ENCODE measurements at regions not wholly inside any gene's neighbourhood (a gene's known extent, or its start where the extent isn't known, plus 50 kb on each side); places are given as distances from the start of the nearest gene placed in this dataset.

DNA sequence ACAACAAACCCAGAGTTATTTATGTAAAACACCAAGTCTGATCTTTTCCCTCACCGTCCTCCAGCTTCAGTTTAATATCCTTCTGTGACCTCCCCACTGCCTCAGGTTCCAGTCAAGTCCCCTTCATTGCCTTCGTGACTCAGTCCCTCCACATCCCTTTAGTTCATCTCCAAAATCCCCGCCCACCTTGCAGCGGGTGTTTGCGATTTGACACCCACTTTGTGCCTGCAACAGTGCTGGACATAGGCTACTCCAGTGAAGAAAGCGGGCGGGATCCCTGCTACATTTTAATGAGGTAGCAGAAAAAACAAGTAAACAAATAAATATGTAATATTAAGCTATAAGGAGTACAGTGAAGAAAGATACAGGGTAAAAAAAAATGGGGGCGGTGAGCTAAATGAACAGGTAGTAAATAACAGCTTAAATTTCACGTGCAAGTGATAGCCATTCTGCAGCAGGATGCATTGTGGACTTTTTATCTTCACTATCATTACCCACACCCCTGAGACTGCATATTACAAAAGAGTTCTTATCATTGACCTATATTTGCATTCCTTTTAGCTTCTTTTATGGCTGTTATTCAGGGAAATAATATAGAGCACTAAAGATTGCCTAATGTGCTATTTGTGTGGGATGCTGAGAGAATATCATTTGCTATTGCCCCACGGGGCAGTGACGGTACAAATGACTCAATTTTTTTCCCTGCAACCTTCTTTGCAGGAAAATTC lies 222.8 kb upstream of the NUDT4 start:
- DNase-seq (ENCODE audit: low spot score): no peak

DNA sequence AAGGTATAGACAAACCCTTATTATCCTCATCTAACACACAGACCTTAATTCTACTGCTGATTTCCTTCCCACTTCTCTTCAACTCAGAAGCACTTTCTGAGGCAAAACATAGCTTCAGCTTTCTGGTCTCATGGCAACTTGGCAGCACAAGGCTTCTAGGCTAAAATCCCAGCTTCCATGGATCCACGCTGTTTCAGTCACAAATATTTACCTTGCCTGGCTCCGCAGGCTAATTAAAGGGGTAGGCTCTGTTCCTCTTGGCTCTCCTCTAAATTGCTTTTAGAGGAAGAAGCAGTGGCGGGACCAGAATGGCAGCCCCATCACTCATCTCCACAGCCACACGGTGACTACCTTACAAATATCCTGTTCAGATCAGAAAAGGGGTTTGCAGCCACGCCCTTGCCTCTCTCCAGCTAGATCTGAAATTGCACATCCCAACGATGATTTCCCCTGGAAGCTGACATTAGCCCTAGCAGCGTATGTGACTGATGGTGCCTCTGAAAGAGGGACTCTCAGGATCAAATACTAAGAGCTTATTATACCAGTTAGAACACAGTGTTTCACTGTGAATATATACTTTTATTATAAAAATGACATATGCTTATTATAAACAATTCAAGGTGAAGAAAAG lies 221.5 kb upstream of the NUDT4 start:
- DNase-seq (ENCODE audit: low spot score): no peak

DNA sequence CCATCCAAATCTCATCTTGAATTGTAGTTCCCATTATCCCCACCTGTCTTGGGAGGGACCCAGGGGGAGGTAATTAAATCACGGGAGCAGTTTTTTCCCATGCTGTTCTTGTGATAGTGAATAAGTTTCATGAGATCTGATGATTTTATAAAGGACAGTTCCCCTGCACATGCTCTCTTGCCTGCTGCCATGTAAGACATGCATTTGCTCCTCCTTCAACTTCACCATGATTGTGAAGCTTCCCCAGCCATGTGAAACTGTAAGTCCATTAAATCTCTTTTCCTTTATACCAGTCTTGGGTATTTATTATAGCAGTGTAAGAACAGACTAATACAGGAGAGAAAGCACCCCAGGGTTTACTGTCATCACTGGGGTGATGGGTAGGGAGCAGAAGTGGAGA lies 220.4 kb upstream of the NUDT4 start:
- no peak for DNase-seq (ENCODE audit: low spot score)

DNA sequence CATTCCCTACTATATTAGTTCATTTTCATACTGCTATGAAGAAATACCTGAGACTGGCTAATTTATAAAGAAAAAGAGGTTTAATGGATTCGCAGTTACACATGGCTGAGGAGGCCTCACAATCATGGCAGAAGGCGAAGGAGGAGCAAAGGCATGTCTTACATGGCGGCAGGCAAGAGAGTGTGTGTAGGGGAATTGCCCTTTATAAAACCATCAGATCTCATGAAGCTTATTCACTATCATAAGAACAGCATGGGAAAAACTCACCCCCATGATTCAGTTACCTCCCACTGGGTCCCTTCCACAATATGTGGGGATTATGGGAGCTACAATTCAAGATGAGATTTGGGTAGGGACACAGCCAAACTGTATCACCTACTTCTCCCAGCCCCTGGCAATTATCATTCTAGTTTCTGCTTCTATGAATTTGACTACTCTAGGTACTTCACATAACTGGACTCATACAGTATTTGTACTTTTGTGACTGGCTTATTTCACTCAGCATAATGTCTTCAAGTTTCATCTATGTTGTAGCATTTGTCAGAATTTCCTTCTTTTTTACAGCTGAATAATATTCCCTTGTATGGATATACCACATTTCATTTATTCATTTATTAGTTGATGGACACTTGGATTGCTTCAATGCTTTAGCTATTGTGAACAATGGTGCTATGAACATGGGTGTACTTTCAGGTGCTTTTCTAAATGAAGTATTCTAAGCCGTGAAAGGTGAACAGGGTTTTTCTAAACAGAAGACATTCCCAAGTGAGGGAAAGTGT lies 219.5 kb upstream of the NUDT4 start:
- no peak for DNase-seq (ENCODE audit: low spot score)

DNA sequence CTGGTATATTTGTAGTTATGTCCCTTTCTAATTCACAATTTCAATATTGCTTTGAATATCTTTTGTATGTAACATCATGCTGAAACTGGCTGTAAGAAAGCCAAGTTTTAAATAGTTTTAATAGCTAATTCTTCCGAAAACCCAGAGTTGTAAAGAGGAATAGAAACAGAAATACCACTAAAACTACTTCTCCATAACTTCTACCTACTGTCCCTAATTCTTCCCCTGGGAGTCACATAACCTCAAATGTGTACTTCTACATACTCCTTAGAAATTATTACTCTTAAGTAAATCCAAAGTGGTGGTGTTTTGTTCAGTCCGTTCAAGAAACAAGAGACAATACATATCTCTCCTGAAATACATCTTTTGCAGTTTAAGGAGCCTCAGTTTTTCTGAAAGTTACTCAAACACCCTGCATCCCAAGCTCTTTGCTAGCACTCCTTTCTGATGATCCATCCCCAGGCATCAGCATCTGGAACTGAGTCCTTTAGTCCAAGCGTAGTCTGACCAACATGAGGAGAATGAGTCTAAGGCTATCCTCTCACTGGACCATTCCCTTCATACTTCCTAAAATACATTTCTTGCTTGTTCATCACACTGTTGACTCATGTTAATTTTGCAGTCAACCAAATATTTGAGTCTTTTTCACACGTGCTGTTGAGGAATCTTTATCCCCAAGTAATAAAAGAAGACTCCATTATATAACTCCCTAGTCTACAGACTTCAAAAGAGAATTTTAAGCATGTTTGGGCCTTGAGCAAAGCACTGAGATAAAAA lies 214.3 kb upstream of the NUDT4 start:
- DNase-seq (ENCODE audit: low spot score): no peak

DNA sequence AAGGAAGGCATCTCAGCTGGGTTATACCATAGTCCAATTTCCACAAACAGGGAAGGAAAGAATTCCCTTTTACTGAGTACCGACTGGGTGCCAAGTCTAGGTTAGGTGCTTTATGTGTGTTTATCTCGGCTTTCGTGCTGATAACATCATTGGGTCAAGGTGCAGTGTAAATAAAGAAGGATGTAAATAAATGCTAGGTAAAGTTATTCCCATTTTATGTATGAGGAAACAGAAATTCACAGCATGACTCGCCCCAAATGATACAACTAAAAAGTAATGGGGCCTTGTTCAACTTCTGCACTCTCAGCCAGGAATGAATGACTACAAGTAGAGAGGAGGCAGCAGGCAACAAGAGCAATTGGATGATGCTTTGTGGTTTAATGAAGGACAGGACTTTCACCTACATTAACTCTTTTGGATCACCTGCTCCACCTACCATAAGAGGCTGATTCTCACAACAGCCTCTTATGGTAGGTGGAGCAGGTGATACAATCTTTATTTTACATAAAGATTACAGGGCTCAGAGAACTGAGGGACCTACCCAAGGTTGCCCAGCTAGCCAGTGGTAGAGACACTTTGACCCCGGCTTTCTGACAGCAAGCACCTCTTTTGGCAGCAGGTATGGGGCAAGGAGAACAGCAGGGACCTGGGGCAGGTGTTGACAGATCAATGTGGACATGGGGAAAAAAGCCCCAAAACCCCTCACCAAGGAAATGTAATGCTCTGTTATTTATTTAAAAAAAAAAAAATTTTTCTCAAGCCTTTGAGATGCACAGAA lies 213.4 kb upstream of the NUDT4 start:
- no peak for DNase-seq (ENCODE audit: low spot score)

DNA sequence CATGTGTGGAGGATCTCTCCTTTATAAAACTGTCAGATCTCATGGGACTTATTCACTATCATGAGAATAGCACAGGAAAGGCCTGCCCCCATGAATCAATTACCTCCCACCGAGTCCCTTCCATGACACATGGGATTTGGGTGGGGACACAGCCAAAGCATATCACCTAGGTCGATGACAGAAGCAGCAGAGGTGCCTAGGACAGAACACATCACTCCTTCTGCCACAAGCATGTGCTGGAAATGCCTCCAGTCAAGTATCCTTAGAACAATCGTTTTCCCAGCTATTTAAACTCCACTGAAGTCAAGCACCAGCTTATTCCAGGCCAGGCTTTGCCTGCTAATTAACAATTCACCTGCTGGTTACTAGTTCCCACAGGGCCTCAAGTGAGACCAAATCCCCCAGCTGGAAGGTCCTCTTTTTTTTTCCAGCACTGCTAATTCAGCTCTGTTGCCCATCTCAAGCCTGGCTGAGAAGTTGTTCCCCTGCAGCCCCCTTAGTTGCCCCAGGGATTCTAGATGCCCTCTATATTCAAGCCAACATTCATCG lies 212.3 kb upstream of the NUDT4 start:
- DNase-seq (ENCODE audit: low spot score): no peak

DNA sequence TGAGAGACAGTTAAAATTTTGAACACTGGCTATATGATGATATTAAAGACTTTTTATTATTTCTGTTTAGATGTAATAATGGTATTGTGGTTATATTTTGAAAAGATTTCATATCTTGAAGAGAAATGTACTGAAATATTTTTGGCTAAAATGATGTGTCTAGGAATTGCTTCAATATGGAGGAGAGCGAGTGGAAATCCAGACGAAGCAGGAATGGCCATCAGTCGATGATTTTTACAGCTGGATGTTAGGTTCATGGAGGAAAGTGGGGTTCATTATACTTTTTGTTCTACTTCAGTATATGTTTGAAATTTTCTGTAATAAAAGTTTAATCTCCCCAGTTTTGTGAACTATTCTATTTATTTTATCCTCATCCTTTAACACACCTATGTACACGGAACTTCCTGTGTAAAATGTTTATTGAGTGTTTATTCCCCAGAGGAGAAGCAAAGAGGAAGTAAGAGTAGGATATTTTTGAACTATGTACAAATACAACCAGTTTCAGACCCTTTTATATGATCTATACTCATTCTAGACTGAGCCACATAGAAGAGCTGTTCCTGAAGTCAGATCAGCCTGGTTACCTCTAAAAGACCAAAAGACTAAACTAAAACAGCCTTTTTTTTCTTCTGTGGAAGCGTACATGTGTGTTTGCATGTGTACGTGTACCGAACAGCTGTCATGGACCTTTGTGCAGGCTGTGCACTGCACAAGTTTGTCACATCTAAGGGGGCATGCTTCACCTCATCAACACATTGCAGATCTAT lies 211.0 kb upstream of the NUDT4 start:
- no peak for DNase-seq (ENCODE audit: low spot score)

DNA sequence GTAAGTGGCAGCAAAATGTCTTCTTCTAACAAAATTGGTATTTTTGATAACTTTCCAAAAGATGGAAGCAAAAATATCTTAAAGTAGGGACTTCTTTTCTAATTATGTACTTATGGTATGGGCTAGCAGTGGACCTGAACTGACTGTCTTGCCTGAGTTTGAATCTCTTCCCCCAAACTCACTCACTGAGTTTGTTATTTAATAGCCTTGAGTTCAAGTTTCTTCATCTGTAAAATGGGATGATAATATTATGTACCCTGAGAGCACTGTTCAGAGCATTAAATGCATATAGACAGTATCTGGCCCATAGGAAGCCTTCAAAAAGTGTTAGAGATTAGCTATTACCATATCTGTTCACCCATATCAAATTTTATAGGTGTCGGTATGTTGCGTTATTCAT lies 210.4 kb upstream of the NUDT4 start:
- no peak for DNase-seq (ENCODE audit: low spot score)

DNA sequence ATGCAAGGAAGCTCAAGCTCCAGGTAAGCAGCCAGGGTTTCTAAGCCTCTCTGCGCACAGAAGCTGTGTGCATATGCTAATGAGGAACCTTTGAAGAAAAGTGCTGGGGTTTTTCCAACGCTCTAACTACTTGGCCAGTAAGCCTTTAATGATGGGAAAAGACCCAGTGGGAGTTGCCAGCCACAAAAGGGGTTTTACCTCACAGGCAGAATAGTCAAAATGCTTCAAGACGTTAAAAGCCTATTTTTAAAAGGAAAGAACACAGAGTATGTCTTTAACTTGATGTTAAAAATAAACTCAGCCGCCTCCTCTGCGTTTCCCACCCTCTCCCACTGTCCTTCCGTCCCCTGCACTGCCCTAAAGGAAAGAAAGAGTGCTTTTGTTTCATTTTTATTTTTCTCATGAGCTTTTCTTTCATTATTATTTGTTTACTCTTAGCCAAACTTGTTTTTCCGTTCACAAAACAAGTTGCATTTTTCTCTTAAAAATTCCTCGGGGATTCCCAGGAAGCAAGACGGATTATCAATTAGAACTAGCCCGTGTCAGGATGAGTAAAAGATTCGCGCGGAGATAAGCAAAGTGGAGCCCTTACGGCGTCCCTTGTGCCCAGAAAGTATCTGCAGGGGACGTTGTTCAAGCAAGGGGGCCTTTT lies 209.8 kb upstream of the NUDT4 start:
- DNase-seq (ENCODE audit: low spot score): no peak

DNA sequence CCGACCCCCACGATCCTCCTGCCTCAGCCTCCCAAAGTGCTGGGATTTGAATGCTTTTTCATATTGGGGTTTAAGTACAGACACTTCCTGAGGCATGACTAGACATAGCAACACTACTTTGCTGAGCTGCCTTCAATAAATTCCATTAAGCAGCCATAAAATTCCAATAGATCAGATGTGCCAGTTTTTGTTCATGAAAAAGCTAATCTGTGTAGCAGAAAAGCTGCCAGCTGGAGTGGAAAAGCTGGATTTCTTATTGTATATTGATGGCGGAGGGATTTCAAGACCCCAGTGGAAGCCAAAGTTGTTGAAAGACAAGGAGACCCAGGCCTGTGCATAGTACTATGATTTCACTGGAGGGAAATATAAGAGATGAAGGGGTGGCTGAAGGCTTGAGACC lies 209.0 kb upstream of the NUDT4 start:
- no peak for DNase-seq (ENCODE audit: low spot score)

DNA sequence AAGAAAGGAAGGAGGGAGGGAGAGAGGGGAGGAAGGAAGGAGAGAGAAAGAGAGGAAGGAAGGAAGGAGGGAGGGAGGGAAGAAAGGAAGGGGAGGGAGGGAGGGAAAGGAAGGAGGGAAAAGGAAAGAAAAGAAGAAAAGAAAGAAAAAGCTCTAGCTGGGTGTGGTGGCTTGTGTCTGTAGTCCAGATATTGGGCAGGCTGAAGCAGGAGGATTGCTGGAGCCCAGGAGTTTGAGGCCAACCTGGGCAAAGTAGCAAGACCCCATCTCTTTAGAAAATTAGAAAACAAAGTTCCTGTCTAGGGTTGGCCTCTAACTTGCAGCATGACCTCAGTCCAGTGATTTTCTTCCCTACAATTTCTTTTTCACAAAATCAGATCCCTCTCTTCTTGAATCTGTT lies 208.2 kb upstream of the NUDT4 start:
- no peak for DNase-seq (ENCODE audit: low spot score)

DNA sequence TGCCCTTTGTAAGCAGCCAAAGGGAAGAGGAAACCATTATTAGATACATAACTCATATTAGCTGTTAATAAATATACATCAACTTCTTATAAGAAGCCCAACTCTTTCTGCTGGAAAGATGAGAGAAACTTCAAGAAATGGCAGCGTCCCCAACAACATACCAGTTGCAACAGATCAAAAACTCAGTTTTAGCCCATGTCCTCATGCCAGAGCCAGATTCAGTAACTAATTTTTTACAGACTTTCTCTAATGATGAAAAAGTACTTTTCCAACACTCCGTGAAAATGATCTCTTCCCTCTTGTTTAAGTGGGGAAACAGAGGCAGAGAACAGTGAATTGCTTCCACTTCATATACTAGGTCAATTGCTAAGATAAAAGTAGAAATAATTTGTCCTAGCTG lies 206.8 kb upstream of the NUDT4 start:
- DNase-seq (ENCODE audit: low spot score): no peak

DNA sequence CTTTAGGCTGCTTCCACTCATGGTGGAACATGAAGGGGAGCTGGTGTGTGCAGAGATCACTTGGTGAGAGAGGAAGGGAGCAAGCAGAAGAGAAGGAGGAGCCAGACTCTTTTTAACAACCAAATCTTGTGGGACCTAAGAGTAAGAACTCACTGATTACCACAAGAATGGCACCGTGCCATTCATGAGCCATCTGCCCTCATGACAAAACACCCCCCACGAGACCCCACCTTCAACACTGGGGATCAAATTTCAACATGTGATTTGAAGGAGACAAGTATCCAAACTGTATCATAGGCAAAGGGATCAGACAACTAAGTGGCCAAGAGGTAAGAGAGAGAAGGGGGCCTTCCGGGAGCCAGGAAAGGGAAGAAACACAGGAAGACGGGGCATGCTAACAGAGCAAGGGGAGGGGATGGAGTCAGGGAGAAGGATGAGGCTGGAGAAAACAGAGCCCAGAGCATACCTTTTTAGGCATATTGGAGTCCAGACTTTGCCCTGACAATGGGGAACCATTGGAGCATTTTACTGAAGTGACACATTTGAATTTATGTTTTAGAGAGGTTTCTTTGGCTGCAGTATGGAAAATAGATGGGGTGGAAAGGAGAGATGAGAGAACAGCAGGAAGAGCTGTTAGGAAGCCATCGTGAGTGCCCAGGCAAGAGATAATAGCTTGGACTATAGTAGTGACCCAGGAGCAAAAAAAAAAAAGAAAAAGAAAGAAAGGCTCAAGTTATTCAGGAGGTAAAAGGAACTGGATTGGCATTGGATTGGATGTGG lies 204.4 kb upstream of the NUDT4 start:
- no peak for DNase-seq (ENCODE audit: low spot score)

DNA sequence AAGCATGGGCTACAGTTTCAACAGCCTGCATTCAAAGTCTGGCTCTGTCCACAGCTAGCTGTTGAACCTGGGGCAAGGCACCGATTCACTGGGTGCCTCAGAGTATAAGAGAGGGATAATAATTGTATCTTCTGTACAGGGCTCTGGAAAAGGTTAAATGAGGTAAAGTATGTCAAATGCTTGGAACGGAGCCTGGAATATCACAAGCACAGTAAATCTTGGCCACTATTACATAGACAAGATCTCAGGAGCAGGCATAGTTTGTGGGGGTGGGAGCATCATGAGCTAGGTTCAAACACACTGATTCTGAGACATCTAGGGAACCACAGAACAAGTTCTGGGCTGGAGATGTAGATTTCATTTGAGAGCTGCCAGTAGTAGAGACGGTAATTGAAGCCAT lies 203.7 kb upstream of the NUDT4 start:
- no peak for DNase-seq (ENCODE audit: low spot score)

DNA sequence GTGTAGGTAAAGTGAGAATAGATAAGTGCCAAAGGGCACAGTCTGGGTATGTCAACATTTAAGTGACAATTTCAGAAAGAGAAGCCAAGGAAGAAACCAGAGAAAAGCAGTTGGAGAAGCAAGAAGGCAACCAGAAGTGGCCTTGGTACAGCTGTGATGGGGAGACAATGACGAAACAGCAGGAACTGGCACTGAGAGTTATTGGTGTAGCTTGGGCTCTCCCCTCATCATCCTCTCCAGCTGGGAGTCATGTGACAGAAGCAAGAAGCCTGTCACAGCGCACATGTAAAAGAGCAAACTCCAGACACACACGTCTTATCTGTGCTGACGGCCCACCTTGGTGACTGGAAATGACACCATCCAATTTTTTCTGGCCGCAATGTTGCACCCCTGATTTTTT lies 203.3 kb upstream of the NUDT4 start:
- no peak for DNase-seq (ENCODE audit: low spot score)

DNA sequence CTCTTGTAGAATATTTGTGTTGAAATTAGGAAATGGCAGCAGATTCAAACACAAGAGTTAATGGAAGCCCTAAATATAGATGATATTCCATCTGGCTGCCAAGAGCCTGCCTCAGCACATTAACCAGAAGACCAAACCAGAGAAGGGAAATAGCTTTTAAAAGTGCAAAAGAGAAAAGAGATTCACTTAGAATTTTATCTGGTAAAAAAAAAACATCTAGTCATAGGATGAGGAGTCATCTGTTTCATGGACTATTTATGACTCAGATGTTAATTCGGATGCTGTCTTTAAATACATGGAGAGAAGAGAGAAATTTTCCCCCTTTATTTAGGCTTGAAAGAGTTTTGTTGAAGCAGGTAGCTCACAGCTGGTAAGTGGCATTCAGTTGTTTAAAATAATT lies 201.6 kb upstream of the NUDT4 start:
- no peak for DNase-seq (ENCODE audit: low spot score)

DNA sequence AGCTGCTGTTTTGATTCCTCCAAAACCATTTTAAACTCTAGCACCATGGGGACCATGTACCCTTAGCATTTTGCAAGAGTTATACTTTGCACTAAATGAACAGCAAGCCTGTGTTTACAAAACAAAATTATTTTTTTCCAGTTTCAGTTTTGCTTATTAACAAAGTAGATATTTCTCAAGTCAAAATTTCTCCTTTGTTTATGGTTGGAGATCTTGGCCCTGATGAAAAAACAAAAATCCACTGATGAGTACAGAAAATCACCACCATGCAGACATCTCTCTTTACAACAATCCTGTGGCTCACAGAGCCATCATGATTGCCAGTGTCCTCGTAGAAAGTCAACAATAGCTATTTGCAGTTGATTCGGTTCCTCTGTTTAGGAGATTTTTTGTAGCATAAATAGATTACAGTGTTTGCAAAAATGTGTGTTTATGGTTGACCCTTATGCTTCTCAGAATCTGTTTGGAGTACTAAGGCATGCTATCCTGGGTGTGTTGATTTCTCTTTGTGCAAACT lies 201.1 kb upstream of the NUDT4 start:
- no peak for DNase-seq (ENCODE audit: low spot score)
